ENCODE measurements at regions not wholly inside any gene's neighbourhood (a gene's known extent, or its start where the extent isn't known, plus 50 kb on each side); places are given as distances from the start of the nearest gene placed in this dataset.

DNA sequence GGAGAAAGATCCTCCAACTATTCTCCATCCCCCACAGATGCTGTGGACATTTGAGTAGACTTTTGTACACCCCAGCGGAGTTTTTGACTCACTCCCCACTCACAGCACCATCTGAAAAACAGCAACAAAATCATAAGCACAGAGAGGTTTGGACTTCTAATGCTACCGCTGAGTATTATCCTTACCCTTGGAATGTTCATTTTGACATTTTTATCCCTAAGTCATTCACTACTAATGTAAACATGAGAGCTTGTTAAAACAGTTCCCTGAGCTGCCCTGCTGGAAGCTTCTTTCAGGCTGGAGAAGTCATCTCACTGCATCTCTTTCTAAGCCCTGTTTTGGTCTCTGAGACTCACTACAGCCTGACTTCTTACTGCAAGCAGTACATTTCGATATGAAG lies 1045.9 kb downstream of the MCTP2 start:
- Histone ChIP-seq H3K9me3 (ENCODE audit: control insufficient read depth, insufficient read depth, low read length) (no peaks in the 10 kb centered on the region), H3K4me1 (ENCODE audit: control insufficient read depth, low read length) (no peaks in the 10 kb centered on the region), H3K9me2 (replicated peaks; ENCODE audit: control insufficient read depth, low read length) (no peaks in the 10 kb centered on the region), H3K4me3 (ENCODE audit: low read length) (no peak overlapping the region), H3K36me3 (ENCODE audit: control insufficient read depth, low read length) (no peaks in the 10 kb centered on the region), H3K4me2 (ENCODE audit: low read length) (no peak overlapping the region), H3F3A (ENCODE audit: control insufficient read depth, insufficient read depth) (no peaks in the 10 kb centered on the region), H4K20me1 (ENCODE audit: control insufficient read depth, insufficient read depth, low read depth, low read length) (no peaks in the 10 kb centered on the region), H3K27me3 (ENCODE audit: control insufficient read depth, low read length) (no peaks in the 10 kb centered on the region), H3K79me2 (ENCODE audit: control insufficient read depth, low read length) (no peaks in the 10 kb centered on the region), H3K27ac (ENCODE audit: low read depth, low read length) (no peak overlapping the region)
- TF ChIP-seq, protein P1, sequence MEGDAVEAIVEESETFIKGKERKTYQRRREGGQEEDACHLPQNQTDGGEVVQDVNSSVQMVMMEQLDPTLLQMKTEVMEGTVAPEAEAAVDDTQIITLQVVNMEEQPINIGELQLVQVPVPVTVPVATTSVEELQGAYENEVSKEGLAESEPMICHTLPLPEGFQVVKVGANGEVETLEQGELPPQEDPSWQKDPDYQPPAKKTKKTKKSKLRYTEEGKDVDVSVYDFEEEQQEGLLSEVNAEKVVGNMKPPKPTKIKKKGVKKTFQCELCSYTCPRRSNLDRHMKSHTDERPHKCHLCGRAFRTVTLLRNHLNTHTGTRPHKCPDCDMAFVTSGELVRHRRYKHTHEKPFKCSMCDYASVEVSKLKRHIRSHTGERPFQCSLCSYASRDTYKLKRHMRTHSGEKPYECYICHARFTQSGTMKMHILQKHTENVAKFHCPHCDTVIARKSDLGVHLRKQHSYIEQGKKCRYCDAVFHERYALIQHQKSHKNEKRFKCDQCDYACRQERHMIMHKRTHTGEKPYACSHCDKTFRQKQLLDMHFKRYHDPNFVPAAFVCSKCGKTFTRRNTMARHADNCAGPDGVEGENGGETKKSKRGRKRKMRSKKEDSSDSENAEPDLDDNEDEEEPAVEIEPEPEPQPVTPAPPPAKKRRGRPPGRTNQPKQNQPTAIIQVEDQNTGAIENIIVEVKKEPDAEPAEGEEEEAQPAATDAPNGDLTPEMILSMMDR (IDR thresholded peaks at IDR 0.05; ENCODE audit: low read depth, low read length, poor library complexity, severe bottlenecking) = no peak
- no peak for TF ChIP-seq EZH2phosphoT487 (IDR thresholded peaks at IDR 0.05; ENCODE audit: borderline replicate concordance, low read length)

DNA sequence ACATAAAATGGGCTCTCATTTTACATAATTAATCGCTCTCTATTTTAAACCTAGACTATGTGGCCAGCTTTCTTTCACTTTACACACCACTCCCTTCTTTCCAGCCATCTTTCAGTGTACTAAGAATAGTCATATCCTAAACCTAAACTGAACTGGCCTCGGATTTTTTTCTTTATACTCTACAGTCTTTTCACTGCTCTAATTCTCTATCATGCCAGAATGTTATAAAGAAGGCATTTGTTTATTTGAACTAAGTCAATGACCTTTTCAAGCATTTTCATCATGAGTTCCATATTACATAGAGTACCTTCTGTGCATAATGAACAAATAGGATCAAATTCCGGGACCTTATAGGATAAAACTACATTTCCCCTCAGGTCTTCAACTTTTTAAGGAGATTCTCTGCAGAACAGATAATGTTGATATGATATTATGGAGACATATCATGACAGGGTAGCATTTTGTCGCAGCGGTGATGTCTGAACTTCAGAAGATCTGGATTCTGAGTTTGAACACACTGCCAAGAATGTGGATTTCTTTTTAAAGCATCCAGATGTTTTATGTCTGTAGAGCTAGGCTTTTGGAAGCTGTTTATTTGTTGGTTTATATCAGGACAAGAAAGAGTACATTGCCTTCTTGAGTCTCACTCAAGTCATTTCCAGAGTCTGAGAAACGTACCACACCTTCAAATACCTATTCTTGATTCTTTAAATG lies 1047.3 kb downstream of the MCTP2 start:
- no peak overlapping the region for H3K4me2 ChIP-seq (ENCODE audit: low read length)
- no peaks in the 10 kb centered on the region for H3F3A ChIP-seq (ENCODE audit: control insufficient read depth, insufficient read depth)
- H3K27ac ChIP-seq (ENCODE audit: low read depth, low read length) = no peak overlapping the region
- no peaks in the 10 kb centered on the region for H3K36me3 ChIP-seq (ENCODE audit: control insufficient read depth, low read length)
- H3K9me3 ChIP-seq (ENCODE audit: control insufficient read depth, insufficient read depth, low read length) = no peaks in the 10 kb centered on the region
- no peak overlapping the region for H3K4me3 ChIP-seq (ENCODE audit: low read length)
- no peaks in the 10 kb centered on the region for H3K79me2 ChIP-seq (ENCODE audit: control insufficient read depth, low read length)
- H3K4me1 ChIP-seq (ENCODE audit: control insufficient read depth, low read length) = no peaks in the 10 kb centered on the region
- H4K20me1 ChIP-seq (ENCODE audit: control insufficient read depth, insufficient read depth, low read depth, low read length) = no peaks in the 10 kb centered on the region
- no peaks in the 10 kb centered on the region for H3K9me2 ChIP-seq (replicated peaks; ENCODE audit: control insufficient read depth, low read length)
- TF ChIP-seq EZH2phosphoT487 (IDR thresholded peaks at IDR 0.05; ENCODE audit: borderline replicate concordance, low read length) = no peak
- TF ChIP-seq, protein P1 (IDR thresholded peaks at IDR 0.05; ENCODE audit: low read depth, low read length, poor library complexity, severe bottlenecking) = no peak
- no peaks in the 10 kb centered on the region for H3K27me3 ChIP-seq (ENCODE audit: control insufficient read depth, low read length)

DNA sequence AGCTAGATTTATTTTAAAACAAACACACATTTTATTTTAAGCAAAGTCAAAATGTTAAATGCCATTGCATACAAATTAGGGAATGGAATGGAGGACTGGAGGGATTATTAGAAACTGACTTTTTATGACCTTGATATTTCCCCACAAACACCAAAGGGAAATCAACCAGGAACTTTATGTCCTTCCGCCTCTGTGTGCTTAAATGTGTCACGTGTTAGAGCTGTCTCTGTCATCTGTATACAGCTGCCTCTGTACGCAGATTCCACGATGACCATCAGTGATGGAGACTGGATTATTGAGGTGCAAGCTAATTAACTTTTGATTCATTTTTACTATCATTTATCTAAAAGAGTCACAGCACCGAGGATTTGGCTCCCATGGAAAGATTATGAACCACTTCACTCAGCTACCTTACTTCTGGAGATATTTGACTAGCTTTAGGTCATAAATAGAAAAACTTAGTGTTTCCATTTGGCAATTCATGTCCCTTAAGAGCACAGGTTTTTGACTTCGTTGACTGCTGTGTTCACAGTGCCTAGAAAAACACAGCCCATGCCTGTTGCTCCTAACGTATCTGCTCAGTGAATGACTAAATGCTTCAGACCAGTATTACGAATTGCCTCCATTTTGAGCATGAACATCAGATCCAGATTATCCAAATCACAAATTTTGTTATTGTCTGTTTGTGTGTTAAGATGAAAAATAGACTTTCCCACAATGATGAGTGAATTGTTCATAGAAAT lies 1048.1 kb downstream of the MCTP2 start:
- Histone ChIP-seq H3K9me3 (ENCODE audit: control insufficient read depth, insufficient read depth, low read length) (no peaks in the 10 kb centered on the region), H4K20me1 (ENCODE audit: control insufficient read depth, insufficient read depth, low read depth, low read length) (no peaks in the 10 kb centered on the region), H3K4me3 (ENCODE audit: low read length) (no peak overlapping the region), H3K4me1 (ENCODE audit: control insufficient read depth, low read length) (no peaks in the 10 kb centered on the region), H3F3A (ENCODE audit: control insufficient read depth, insufficient read depth) (no peaks in the 10 kb centered on the region), H3K79me2 (ENCODE audit: control insufficient read depth, low read length) (no peaks in the 10 kb centered on the region), H3K27ac (ENCODE audit: low read depth, low read length) (no peak overlapping the region), H3K36me3 (ENCODE audit: control insufficient read depth, low read length) (no peaks in the 10 kb centered on the region), H3K4me2 (ENCODE audit: low read length) (no peak overlapping the region), H3K27me3 (ENCODE audit: control insufficient read depth, low read length) (no peaks in the 10 kb centered on the region), H3K9me2 (replicated peaks; ENCODE audit: control insufficient read depth, low read length) (no peaks in the 10 kb centered on the region)
- TF ChIP-seq, protein P1 (IDR thresholded peaks at IDR 0.05; ENCODE audit: low read depth, low read length, poor library complexity, severe bottlenecking) = no peak
- TF ChIP-seq EZH2phosphoT487 (IDR thresholded peaks at IDR 0.05; ENCODE audit: borderline replicate concordance, low read length) = no peak

Measured in DOHH2 (cell line).